A549 (cell line): ENCODE measurements at regions not wholly inside any gene's neighbourhood (a gene's known extent, or its start where the extent isn't known, plus 50 kb on each side); places are given as distances from the start of the nearest gene placed in this dataset.

Experiments
- ATAC-seq, 2 experiments: fragments of 200-7000 bp in 1 of 2; fragments of >200 bp in 1 of 2; cut with Nextera tagmentation in 1 of 2; cut with Tn5 transposase in 1 of 2; 3 replicates each; pipeline versions ENCODE4 v1.8.0 to v1.9.1; 2018 to 2020; ENCODE audit warnings: mild to moderate bottlenecking in 1 of 2, moderate library complexity in 1 of 2
- CTCF ChIA-PET: fragments of 300-600 bp; sonication (Branson Sonifier 250); formaldehyde crosslinking; extraction: SDS; loops from one replicate; lab custom pipeline; 2021; ENCODE audit warnings: antibody characterized with exemption, inconsistent platforms; lab: Yijun Ruan, JAX
- POLR2A ChIA-PET: fragments of 350-600 bp; formaldehyde crosslinking; extraction: SDS; loops from one replicate; lab custom pipeline; 2021; ENCODE audit warnings: antibody characterized with exemption, inconsistent platforms; lab: Yijun Ruan, JAX
- DNase-seq, 2 experiments: peaks; one replicate each; pipeline versions ENCODE4 v3.0.0 to v3.0.0-alpha.2; 2011 to 2016; ENCODE audit warnings: low read depth in 1 of 2, low spot score in 1 of 2
- FAIRE-seq: peaks from 2 replicates; lab custom pipeline; 2011; peaks lifted over from hg19 to GRCh38; lab: Jason Lieb, UNC
- H3K27ac ChIP-seq, 2 experiments: fragments of >200 bp; sonication (Bioruptor Twin); formaldehyde crosslinking; 3 replicates each; pipeline ENCODE4 v1.5.1; 2016 to 2017
- H3K4me1 ChIP-seq: fragments of >200 bp; sonication (Bioruptor Twin); formaldehyde crosslinking; 3 replicates; pipeline ENCODE4 v1.6.1; 2016
- H3K4me2 ChIP-seq: fragments of >200 bp; sonication (Bioruptor Twin); formaldehyde crosslinking; 3 replicates; pipeline ENCODE4 v1.6.1; 2016
- H3K4me3 ChIP-seq: fragments of >200 bp; sonication (Bioruptor Twin); formaldehyde crosslinking; 3 replicates; pipeline ENCODE4 v1.5.1; 2016
- H3K9me3 ChIP-seq: fragments of >200 bp; sonication (Bioruptor Twin); formaldehyde crosslinking; 3 replicates; pipeline ENCODE4 v1.6.1; 2016
- CBX2 ChIP-seq: fragments of 200-600 bp; sonication (generic); IDR thresholded peaks from 2 replicates; pipeline ENCODE4 v1.6.1; 2016; ENCODE audit warnings: low read depth, mild to moderate bottlenecking, borderline replicate concordance
- CEBPB ChIP-seq, 2 experiments: fragments of >200 bp in 1 of 2; sonication (Bioruptor Twin) in 1 of 2; formaldehyde crosslinking in 1 of 2; IDR thresholded peaks; 2 replicates each; pipeline ENCODE4 v1.6.1; 2012 to 2016
- CHD2 ChIP-seq: fragments of 150-350 bp; IDR thresholded peaks from 2 replicates; pipeline ENCODE4 v1.6.1; 2014; ENCODE audit warnings: low read length; ENCODE audit not compliant: partially characterized antibody
- CTCF ChIP-seq: fragments of >200 bp; sonication (Bioruptor Twin); formaldehyde crosslinking; IDR thresholded peaks from 3 replicates; pipeline ENCODE4 v1.5.1; 2016
- ELK1 ChIP-seq: fragments of 150-350 bp; IDR thresholded peaks from 2 replicates; pipeline ENCODE4 v1.6.1; 2014; ENCODE audit warnings: low read depth, mild to moderate bottlenecking, low read length
- FOSB ChIP-seq: fragments of 250-450 bp; sonication (Bioruptor Pico); IDR thresholded peaks from 2 replicates; pipeline ENCODE4 v1.5.0; 2020; ENCODE audit warnings: mild to moderate bottlenecking, moderate library complexity
- FOSL2 ChIP-seq, 2 experiments: fragments of 450-650 bp in 1 of 2; fragments of >200 bp in 1 of 2; sonication (Bioruptor Twin) in 1 of 2; formaldehyde crosslinking; IDR thresholded peaks; 2 replicates each; pipeline versions ENCODE4 v1.5.0 to v1.6.1; 2016 to 2020; ENCODE audit warnings: mild to moderate bottlenecking in 1 of 2, moderate library complexity in 1 of 2
- HES2 ChIP-seq: fragments of >200 bp; sonication (Bioruptor Twin); formaldehyde crosslinking; IDR thresholded peaks from 2 replicates; pipeline ENCODE4 v1.6.1; 2016
- HOXB5 ChIP-seq: fragments of 250-450 bp; sonication (Bioruptor Pico); IDR thresholded peaks from 2 replicates; pipeline ENCODE4 v1.5.0; 2020; ENCODE audit warnings: mild to moderate bottlenecking, moderate library complexity
- JUN ChIP-seq, 2 experiments: fragments of >200 bp; sonication (Bioruptor Twin); formaldehyde crosslinking; IDR thresholded peaks; 2 replicates in 1 of 2; 3 replicates in 1 of 2; pipeline ENCODE4 v1.6.1; 2016 to 2017
- JUNB ChIP-seq: fragments of >200 bp; sonication (Bioruptor Twin); formaldehyde crosslinking; IDR thresholded peaks from 2 replicates; pipeline ENCODE4 v1.6.1; 2016
- KDM1A ChIP-seq: fragments of 200-600 bp; sonication (generic); IDR thresholded peaks from 2 replicates; pipeline ENCODE4 v1.6.1; 2016; ENCODE audit warnings: low read depth, mild to moderate bottlenecking
- MAFK ChIP-seq: fragments of 450-650 bp; IDR thresholded peaks from 2 replicates; pipeline ENCODE4 v1.6.1; 2014; ENCODE audit not compliant: partially characterized antibody
- MYC ChIP-seq: IDR thresholded peaks from 2 replicates; pipeline ENCODE4 v1.6.1; 2012; ENCODE audit warnings: mild to moderate bottlenecking, inconsistent platforms, low read length, improper control_type of control experiment, borderline replicate concordance
- NR3C1 ChIP-seq: fragments of >200 bp; sonication (Bioruptor Twin); formaldehyde crosslinking; IDR thresholded peaks from 3 replicates; pipeline ENCODE4 v1.6.1; 2017
- RAD21 ChIP-seq, 2 experiments: fragments of >200 bp in 1 of 2; sonication (Bioruptor Twin) in 1 of 2; formaldehyde crosslinking in 1 of 2; IDR thresholded peaks in 1 of 2; conservative IDR thresholded peaks in 1 of 2; 2 replicates in 1 of 2; 3 replicates in 1 of 2; pipeline ENCODE4 v1.6.1; 2012 to 2018; ENCODE audit warnings: inconsistent platforms in 1 of 2
- RCOR1 ChIP-seq: fragments of 150-350 bp; IDR thresholded peaks from 2 replicates; pipeline ENCODE4 v1.6.1; 2014; ENCODE audit warnings: antibody characterized with exemption, low read length, low read depth
- SMC3 ChIP-seq: fragments of >200 bp; sonication (Bioruptor Twin); formaldehyde crosslinking; IDR thresholded peaks from 3 replicates; pipeline ENCODE4 v1.6.1; 2018; ENCODE audit warnings: inconsistent platforms
- SREBF2 ChIP-seq: fragments of 450-650 bp; IDR thresholded peaks from 2 replicates; pipeline ENCODE4 v1.6.1; 2014; ENCODE audit warnings: mild to moderate bottlenecking, moderate library complexity
- TFCP2L1 ChIP-seq: fragments of 250-450 bp; sonication (Bioruptor Pico); IDR thresholded peaks from 2 replicates; pipeline ENCODE4 v1.5.0; 2021; ENCODE audit warnings: mild to moderate bottlenecking
- USF2 ChIP-seq: fragments of 450-650 bp; IDR thresholded peaks from 2 replicates; pipeline ENCODE4 v1.6.1; 2014; ENCODE audit warnings: antibody characterized with exemption
- ZFP36 ChIP-seq: fragments of 450-650 bp; IDR thresholded peaks from 2 replicates; pipeline ENCODE4 v1.6.1; 2014; ENCODE audit warnings: borderline replicate concordance; ENCODE audit not compliant: partially characterized antibody
- ZNF302 ChIP-seq: fragments of 250-450 bp; sonication (Bioruptor Pico); IDR thresholded peaks from 2 replicates; pipeline ENCODE4 v1.9.0; 2021; ENCODE audit warnings: inconsistent platforms, mild to moderate bottlenecking, moderate library complexity
- WGBS: methylation state at CpG from one replicate; pipeline ENCODE4 v1.1.6; 2017; ENCODE audit errors: missing lambda C conversion rate; 5-methylcytosine and 5-hydroxymethylcytosine counted together

- H3K4me2 ChIP-seq: peak overlapping the region; percentile 48
- FAIRE-seq (no peak), DNase-seq (no peak), ATAC-seq (no peak)
- H3K9me3 ChIP-seq: no peaks in the 10 kb centered on the region
- H3K4me1 ChIP-seq: peaks cover 42% of the 10 kb centered on the region
- ChIA-PET CTCF (no interaction called here), POLR2A (no interaction called here)
- peak overlapping the region; percentile 67 to 82 for H3K27ac ChIP-seq
- no peak for TF ChIP-seq RCOR1
- no peak for TF ChIP-seq CHD2
- no peak for TF ChIP-seq SMC3
- no peak for TF ChIP-seq SREBF2
- no peak for TF ChIP-seq TFCP2L1 (CRISPR knock-in tag)
- no peak for TF ChIP-seq HOXB5 (CRISPR knock-in tag)
- no peak overlapping the region for H3K4me3 ChIP-seq
Observed at GRCh38 chr4:106584337-106584989, 215.9 kb upstream of the GIMD1 start.

- Histone ChIP-seq H3K9me3 (no peaks in the 10 kb centered on the region), H3K4me1 (peaks cover 42% of the 10 kb centered on the region), H3K27ac (peak overlapping the region in 1 of 2 experiments; percentile 12; a peak in 1 of 6 replicates), H3K4me2 (peak overlapping the region; percentile 48), H3K4me3 (no peak overlapping the region)
- ChIA-PET POLR2A (no interaction called here), CTCF (no interaction called here)
- DNase-seq: peak; percentile 31 to 74
- TF ChIP-seq FOSL2 (IDR thresholded peaks at IDR 0.05) (peak; percentile 76), FOSL2 (CRISPR knock-in tag; IDR thresholded peaks at IDR 0.05) (peak; percentile 82), FOSB (no peak), USF2 (no peak), HES2 (peak; percentile 64; the same call in 1 of the 2 replicates), CEBPB (IDR thresholded peaks at IDR 0.05) (peak; percentile 73 to 82), JUNB (peak; percentile 89), NR3C1 (no peak), JUN (IDR thresholded peaks at IDR 0.05) (peak in 1 of 2 experiments; percentile 44; a peak in 1 of 5 replicates)
- peak; percentile 87 to 97 for ATAC-seq
- 2% methylated on average over 2 of the region's 2 CpGs for WGBS
- FAIRE-seq: no peak
Observed at GRCh38 chr4:106583567-106583966, 215.0 kb upstream of the GIMD1 start.

GRCh38 chr4:106583108-106583507 is 214.5 kb upstream of the GIMD1 start:
- Histone ChIP-seq H3K4me3 (no peak overlapping the region), H3K9me3 (no peaks in the 10 kb centered on the region), H3K27ac (peak overlapping the region; percentile 12 to 77), H3K4me1 (peaks cover 42% of the 10 kb centered on the region), H3K4me2 (peak overlapping the region; percentile 48)
- ChIA-PET CTCF (no interaction called here), POLR2A (no interaction called here)
- DNase-seq (no peak), ATAC-seq (no peak), FAIRE-seq (no peak)
- 4% methylated on average over 2 of the region's 2 CpGs for WGBS
- no peak for TF ChIP-seq MYC
- TF ChIP-seq ELK1: no peak
- TF ChIP-seq HOXB5 (CRISPR knock-in tag): no peak
- no peak for TF ChIP-seq ZFP36
- no peak for TF ChIP-seq KDM1A
- no peak for TF ChIP-seq RAD21 (conservative IDR thresholded peaks at IDR 0.05 in 1 of 2, IDR thresholded peaks at IDR 0.05 in 1 of 2)
- no peak for TF ChIP-seq CBX2
- TF ChIP-seq TFCP2L1 (CRISPR knock-in tag): no peak
- TF ChIP-seq HES2: no peak
- no peak for TF ChIP-seq ZNF302 (CRISPR knock-in tag)
- TF ChIP-seq CTCF: no peak
- no peak for TF ChIP-seq MAFK
